ENCODE measurements at regions not wholly inside any gene's neighbourhood (a gene's known extent, or its start where the extent isn't known, plus 50 kb on each side); places are given as distances from the start of the nearest gene placed in this dataset.

DNA sequence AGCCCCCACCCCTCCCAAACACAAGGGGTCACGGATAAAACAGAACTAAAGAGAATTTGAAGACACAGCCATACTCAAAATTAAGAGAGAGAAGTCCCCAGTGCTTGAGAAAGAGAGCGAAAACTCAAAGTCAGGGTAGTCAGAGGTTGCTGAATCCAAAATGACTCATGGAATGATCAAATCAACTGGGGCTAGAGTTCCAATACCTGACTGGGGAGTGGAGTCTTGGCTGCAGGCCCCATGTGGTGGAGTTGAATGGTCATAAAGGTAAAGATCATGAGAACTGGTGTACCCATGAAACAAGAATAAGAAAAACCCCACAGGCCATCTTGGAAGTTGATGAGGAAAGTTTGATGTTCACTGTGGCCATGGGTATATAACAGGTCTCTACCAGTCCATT, 84.5 kb upstream of the LRRN2 start:
- TF ChIP-seq, protein P1, sequence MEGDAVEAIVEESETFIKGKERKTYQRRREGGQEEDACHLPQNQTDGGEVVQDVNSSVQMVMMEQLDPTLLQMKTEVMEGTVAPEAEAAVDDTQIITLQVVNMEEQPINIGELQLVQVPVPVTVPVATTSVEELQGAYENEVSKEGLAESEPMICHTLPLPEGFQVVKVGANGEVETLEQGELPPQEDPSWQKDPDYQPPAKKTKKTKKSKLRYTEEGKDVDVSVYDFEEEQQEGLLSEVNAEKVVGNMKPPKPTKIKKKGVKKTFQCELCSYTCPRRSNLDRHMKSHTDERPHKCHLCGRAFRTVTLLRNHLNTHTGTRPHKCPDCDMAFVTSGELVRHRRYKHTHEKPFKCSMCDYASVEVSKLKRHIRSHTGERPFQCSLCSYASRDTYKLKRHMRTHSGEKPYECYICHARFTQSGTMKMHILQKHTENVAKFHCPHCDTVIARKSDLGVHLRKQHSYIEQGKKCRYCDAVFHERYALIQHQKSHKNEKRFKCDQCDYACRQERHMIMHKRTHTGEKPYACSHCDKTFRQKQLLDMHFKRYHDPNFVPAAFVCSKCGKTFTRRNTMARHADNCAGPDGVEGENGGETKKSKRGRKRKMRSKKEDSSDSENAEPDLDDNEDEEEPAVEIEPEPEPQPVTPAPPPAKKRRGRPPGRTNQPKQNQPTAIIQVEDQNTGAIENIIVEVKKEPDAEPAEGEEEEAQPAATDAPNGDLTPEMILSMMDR (optimal IDR thresholded peaks at IDR 0.05 in 1 of 3, IDR thresholded peaks at IDR 0.05 in 1 of 3, conservative IDR thresholded peaks at IDR 0.05 in 1 of 3; ENCODE audit: extremely low read depth in 1 of 3, insufficient read depth in 2 of 3, low read length in 3 of 3) = no peak
- no peak for TF ChIP-seq EZH2 (IDR thresholded peaks at IDR 0.05; ENCODE audit: low read length)

Data from keratinocyte (primary cell).